HG02884 (cell line): ENCODE measurements at regions not wholly inside any gene's neighbourhood (a gene's known extent, or its start where the extent isn't known, plus 50 kb on each side); places are given as distances from the start of the nearest gene placed in this dataset.
A peak's percentile ranks its signal among the peaks of the same experiment; 100 is the strongest.
"Not testable (repeated sequence)": the region's sequence is repeated elsewhere in the genome, so short reads cannot be mapped to it uniquely, and the experiment has no call there.

ENCODE experiments used
- ATAC-seq: cut with Tn5 transposase; IDR thresholded peaks from one replicate; pipeline ENCODE4 v1.9.1; 2021; ENCODE audit warnings: mild to moderate bottlenecking, moderate library complexity; ENCODE audit not compliant: unreplicated experiment

DNA sequence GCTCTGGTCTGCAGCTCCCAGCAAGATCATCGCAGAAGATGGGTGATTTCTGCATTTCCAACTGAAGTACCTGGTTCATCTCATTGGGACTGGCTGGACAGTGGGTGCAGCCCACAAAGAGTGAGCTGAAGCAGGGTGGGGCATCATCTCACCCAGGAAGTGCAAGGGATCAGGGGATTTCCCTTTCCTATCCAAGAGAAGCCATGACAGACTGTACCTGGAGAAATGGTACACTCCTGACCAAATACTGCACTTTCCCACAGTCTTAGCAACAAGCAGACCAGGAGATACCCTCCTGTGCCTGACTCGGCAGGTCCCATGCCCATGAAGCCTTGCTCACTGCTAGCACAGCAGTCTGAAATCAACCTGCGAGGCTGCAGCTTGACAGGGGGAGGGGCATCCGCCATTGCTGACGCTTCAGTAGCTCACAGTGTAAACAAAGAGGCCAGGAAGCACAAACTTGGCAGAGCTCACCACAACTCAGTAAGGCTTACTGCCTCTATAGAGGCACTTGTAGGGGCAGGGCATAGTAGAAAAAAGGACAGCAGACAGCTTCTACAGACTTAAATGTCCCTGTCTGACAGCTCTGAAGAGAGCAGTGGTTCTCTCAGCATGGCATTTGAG is 60.5 kb downstream of the AREG start:
- ATAC-seq: not testable (repeated sequence)

- not testable (repeated sequence) for ATAC-seq
Measured at GRCh38 chr4:74509363-74509762, 64.4 kb downstream of the AREG start.

DNA sequence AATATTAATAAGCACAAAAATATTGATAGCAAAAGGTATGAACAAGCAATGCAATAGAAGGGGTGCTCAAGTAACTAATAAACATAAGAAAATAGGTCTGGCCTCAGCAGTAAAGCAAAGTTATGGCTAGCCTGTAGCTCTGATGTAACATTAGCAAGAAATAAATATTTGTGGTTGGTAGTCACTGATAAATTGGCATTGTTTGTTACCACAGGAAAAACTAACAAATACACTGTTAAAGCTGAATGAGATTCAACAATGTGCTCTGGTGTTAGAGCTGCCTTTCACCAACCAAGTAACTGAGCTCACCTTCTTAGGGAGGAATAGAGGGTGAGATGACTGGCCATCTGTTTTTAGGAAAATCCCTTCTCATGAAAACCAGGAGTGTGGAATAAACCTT is 71.4 kb downstream of the AREG start:
- ATAC-seq: no peak

DNA sequence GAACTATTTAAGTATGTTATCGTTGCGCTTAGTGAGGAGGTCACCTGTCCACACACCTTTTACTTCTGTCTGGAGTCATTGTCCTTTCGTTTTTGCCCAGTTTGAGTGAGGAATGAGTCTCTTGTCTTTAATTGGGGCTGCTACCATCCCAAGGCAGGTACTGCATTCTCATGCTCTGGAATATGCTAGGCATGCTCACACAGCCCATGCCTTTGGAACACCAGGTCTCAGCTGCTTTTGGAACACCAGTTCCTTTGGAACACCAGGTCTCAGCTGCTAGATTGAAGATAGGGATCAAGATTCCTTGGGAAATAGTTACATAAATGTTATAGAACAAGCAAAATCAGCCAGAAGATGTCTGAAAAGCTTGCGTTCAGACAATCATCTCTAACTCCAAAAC is 73.1 kb downstream of the AREG start:
- no peak for ATAC-seq

GRCh38 chr4:74522251-74522991 is 77.5 kb downstream of the AREG start:
- ATAC-seq: no peak

- no peak for ATAC-seq
Measured at GRCh38 chr4:74523096-74523495, 78.2 kb downstream of the AREG start.

DNA sequence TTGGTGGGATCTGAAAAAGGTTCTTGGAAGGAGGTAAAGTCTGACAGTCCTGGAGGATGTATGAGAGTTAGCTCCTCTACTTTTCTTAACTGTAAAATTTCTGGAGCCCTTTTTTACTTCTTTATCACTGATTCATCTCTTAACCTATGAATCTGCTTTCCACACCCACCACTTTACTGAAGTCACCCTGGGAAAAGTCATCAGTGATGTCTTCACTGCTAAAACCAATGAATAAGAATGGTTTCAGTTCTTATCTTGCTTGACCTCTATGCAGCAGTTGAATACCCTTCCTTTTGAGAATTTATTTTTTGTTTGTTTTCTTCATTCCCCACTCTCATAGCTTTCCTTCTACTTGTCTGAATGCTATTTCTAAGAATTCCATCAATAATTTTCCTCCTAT is 80.0 kb downstream of the AREG start:
- ATAC-seq: no peak

DNA sequence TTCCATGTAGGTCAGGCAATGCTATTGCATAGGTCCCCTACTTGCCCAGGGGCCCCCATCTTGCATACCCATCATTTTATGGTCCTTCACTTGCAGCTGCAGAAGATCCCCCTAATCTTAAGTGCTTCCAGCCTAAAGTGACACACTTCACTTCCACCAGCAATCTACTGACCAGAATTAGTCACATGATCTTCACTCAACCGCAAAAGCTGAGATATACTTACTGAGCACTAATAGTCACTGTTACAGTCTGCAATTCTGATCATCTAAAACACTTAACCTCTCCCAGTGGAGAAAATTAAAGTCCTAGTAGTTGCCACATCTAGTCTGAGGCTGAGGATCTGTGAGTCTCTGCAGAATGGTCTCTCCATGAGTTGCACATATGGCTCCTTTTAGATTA is 82.1 kb downstream of the AREG start:
- ATAC-seq: no peak

GRCh38 chr4:74528178-74528577 is 83.2 kb downstream of the AREG start:
- ATAC-seq: no peak

DNA sequence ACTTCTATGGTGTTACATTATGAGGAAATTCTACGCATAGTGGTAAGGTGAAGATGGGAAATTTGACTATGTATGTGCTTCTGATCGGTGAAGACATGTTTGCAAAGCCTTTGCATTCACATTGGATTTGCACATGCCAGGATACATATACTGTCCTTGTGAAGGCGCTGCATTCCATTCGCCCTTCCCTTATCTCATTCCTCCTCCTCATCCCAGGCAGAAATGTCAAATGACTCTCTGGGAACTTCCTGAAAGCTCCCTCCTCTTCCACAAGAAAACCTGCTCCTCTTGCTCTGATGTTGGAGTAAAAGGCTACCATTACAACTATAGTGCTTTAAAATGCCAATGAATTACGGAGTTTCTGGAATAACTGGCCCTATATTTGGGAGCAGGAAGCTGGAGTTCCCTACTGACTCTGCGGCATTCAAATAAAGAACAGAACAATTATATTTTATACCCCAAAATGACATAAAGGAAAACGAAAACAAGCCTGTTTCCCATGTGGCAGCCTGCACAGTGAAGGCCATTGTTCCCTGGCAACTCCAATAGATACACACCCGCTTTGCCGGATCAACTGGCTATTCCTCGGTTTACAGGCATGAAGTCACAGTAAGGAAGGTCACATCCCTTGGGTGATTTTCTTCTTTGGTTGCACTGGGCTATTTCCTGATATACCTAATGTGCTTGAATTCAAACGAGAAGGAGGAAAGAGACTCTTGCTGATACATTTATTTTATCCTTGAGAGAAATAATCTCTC is 84.5 kb downstream of the AREG start:
- no peak for ATAC-seq

- peak; percentile 87 for ATAC-seq
Measured at GRCh38 chr4:74531963-74532794, 87.2 kb downstream of the AREG start.

DNA sequence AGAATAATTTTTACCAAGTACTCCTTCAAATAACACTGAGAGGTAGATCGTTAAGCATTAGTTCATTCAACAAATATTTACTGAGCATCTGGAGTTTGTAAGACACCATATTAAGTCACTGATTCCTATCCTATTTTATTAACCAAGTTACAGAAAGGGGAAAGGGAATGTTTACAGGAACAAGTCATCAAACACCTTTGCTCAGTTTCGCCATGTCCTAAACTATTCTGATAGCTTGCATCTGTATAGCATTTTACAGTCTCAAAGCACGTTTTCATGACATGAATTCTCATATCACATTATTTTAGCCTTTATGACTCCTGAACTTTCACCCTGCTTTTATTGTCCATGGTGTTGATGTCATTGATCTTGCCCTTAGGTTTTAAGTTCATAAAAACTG is 89.2 kb downstream of the AREG start:
- no peak for ATAC-seq

DNA sequence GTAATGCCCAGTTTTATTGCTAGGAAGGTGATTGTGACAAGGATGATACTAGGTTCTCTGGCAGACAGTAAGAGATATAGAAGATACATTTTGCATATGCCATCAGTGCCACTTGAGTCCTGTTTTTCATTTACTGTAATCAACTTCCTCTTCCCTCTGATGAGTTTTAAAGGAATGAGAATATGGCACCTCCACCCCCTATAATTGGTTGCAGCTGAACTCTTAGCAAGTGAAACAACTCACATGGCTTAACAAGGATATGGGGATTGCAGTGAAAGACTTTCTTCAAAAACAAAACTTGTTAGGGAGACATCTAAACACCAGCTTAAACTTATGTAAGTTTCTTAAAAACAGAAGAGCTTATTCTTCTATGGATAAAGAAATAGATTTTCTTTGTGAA is 90.0 kb downstream of the AREG start:
- ATAC-seq: no peak

GRCh38 chr4:74535512-74535911 is 90.6 kb downstream of the AREG start:
- no peak for ATAC-seq

DNA sequence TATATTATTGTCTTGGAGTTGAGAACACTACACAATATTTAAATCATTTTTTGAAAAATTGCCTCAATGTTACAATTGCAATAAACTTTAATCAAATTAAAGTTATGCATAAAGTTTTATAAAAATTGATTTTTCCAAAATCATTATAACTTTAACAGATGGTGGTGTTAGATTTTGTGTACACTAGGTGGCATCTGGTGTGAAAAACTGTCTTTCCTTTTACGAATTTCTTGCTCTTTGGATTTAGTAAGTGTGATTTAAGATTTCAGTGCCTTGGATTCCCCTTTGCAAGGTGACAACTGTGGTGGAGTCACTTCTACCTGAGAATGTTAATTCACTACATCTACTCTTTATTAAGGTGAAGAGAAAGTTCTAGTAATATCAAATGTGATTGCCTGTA is 91.6 kb downstream of the AREG start:
- ATAC-seq: no peak

DNA sequence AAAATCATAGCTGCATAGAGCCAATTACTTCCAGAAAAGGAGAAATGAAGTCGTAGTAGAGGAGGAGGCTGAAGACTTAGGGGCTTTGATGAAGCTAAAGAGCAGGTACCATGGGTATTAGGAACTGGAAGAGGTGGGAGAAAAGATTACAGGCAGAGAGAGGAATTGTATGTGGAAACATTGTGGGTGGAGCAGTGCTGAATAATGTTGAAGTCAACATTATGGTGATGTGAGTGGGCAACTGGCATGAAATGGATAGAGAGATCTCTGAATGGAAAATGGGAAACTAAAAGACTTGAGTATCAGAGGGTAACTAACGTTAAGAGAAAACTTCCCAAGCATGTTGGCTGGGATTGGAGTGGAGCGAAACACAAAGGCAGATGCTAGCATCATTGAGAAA is 92.5 kb downstream of the AREG start:
- no peak for ATAC-seq

GRCh38 chr4:74539044-74539790 is 94.3 kb downstream of the AREG start:
- no peak for ATAC-seq

GRCh38 chr4:74540193-74540592 is 95.3 kb downstream of the AREG start:
- no peak for ATAC-seq

DNA sequence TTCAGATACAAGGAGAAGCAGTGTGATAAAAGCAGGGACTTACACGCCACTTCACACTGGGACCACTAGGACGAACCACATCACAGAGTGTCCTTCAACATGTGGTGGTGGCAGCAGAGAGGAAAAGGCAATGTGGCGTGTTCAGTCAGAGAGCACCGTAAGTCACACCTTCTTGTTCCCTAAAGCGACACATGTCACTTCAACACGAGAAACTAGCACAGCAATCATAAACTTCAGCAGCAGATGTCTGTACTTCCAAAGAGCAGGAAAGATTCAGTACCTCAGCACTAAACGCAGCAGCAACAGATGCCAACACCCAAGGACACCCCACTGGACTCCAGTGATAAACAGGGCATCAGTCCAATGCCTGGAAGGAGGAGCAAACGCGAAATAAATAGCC is 96.7 kb downstream of the AREG start:
- ATAC-seq: no peak

- ATAC-seq: peak; percentile 79
Measured at GRCh38 chr4:74543231-74543781, 98.4 kb downstream of the AREG start.
